GM13976 (cell line): ENCODE measurements at regions not wholly inside any gene's neighbourhood (a gene's known extent, or its start where the extent isn't known, plus 50 kb on each side); places are given as distances from the start of the nearest gene placed in this dataset.

Experiments
- DNase-seq: peaks from one replicate; pipeline ENCODE4 v3.0.0; 2012; ENCODE audit warnings: low spot score
- CTCF ChIP-seq: IDR thresholded peaks from 2 replicates; pipeline ENCODE4 v1.5.1; 2012; ENCODE audit warnings: borderline replicate concordance, mild to moderate bottlenecking; ENCODE audit not compliant: insufficient read depth; ENCODE audit errors: extremely low read depth, missing control alignments, control extremely low read depth
- in situ Hi-C: fragments of 300-500 bp; cut with MboI; formaldehyde crosslinking; loops from one replicate; pipeline ENCODE4 v1.12.0; 2022; ENCODE audit warnings: low sequenced_read_pairs, mixed read lengths, inconsistent platforms; ENCODE audit not compliant: unreplicated experiment

GRCh38 chr12:42828836-42829235 lies 239.3 kb upstream of the PRICKLE1 start:
- in situ Hi-C loops: no loop called here
- no peak for TF ChIP-seq CTCF
- no peak for DNase-seq

- no peak for TF ChIP-seq CTCF
- in situ Hi-C loops: no loop called here
- DNase-seq: no peak
Observed at GRCh38 chr12:42824327-42824726, 234.8 kb upstream of the PRICKLE1 start.

GRCh38 chr12:42823679-42824078 lies 234.1 kb upstream of the PRICKLE1 start:
- in situ Hi-C loops: no loop called here
- no peak for DNase-seq
- no peak for TF ChIP-seq CTCF

GRCh38 chr12:42819846-42820245 lies 230.3 kb upstream of the PRICKLE1 start:
- no peak for DNase-seq
- no peak for TF ChIP-seq CTCF
- in situ Hi-C loops: no loop called here

- in situ Hi-C loops: no loop called here
- no peak for DNase-seq
- no peak for TF ChIP-seq CTCF
Observed at GRCh38 chr12:42815068-42815467, 225.5 kb upstream of the PRICKLE1 start.

- in situ Hi-C loops: no loop called here
- no peak for DNase-seq
- TF ChIP-seq CTCF: no peak
Observed at GRCh38 chr12:42812871-42813270, 223.3 kb upstream of the PRICKLE1 start.

- TF ChIP-seq CTCF: no peak
- in situ Hi-C loops: no loop called here
- no peak for DNase-seq
Observed at GRCh38 chr12:42812086-42812485, 222.5 kb upstream of the PRICKLE1 start.
